ENCODE measurements at regions not wholly inside any gene's neighbourhood (a gene's known extent, or its start where the extent isn't known, plus 50 kb on each side); places are given as distances from the start of the nearest gene placed in this dataset.

GRCh38 chr2:200084036-200084435 is 128.7 kb downstream of the MAIP1 start:
- TF ChIP-seq POLR2A (IDR thresholded peaks at IDR 0.05) = no peak
- TF ChIP-seq, protein P1, sequence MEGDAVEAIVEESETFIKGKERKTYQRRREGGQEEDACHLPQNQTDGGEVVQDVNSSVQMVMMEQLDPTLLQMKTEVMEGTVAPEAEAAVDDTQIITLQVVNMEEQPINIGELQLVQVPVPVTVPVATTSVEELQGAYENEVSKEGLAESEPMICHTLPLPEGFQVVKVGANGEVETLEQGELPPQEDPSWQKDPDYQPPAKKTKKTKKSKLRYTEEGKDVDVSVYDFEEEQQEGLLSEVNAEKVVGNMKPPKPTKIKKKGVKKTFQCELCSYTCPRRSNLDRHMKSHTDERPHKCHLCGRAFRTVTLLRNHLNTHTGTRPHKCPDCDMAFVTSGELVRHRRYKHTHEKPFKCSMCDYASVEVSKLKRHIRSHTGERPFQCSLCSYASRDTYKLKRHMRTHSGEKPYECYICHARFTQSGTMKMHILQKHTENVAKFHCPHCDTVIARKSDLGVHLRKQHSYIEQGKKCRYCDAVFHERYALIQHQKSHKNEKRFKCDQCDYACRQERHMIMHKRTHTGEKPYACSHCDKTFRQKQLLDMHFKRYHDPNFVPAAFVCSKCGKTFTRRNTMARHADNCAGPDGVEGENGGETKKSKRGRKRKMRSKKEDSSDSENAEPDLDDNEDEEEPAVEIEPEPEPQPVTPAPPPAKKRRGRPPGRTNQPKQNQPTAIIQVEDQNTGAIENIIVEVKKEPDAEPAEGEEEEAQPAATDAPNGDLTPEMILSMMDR (IDR thresholded peaks at IDR 0.05 in 4 of 5, conservative IDR thresholded peaks at IDR 0.05 in 1 of 5) = no peak
